Thyroid gland (tissue), 4 donors: ENCODE measurements at regions not wholly inside any gene's neighbourhood (a gene's known extent, or its start where the extent isn't known, plus 50 kb on each side); places are given as distances from the start of the nearest gene placed in this dataset.

Experiments used
- POLR2A ChIP-seq, 2 donors: fragments of 450-650 bp; IDR thresholded peaks; one replicate each; pipeline ENCODE4 v1.6.1; 2017; ENCODE audit warnings: antibody characterized with exemption in 2 of 2, mild to moderate bottlenecking in 2 of 2, moderate library complexity in 1 of 2
- TF ChIP-seq, protein P1 (sequence below), 6 experiments: fragments of 200-600 bp in 3 of 6; fragments of 450-650 bp in 3 of 6; sonication (generic) in 3 of 6; IDR thresholded peaks; one replicate each; pipeline ENCODE4 v1.5.1; 2016 to 2019; ENCODE audit warnings: antibody characterized with exemption in 6 of 6, mild to moderate bottlenecking in 2 of 6, inconsistent platforms in 1 of 6, moderate library complexity in 1 of 6

DNA sequence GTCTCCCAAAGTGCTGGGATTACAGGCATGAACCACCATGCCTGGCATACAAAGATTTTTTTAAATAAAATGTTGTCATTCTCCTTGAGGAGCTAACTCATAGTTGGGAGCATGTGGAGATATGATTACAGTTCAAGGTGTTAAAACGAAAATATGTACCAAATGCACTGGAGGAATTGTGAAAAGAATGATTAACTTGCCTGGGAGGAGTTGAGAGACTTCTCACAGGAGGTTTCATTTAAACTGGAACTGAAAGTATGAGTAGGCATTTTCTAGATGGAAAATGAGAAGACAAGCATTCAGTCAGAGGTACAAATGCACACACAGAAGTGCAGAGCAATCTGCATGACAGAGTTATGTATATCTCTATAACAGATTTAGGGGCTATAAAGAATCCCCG lies 126.6 kb upstream of the PDE1A start:
- no peak for TF ChIP-seq POLR2A (IDR thresholded peaks at IDR 0.05)
- TF ChIP-seq, protein P1, sequence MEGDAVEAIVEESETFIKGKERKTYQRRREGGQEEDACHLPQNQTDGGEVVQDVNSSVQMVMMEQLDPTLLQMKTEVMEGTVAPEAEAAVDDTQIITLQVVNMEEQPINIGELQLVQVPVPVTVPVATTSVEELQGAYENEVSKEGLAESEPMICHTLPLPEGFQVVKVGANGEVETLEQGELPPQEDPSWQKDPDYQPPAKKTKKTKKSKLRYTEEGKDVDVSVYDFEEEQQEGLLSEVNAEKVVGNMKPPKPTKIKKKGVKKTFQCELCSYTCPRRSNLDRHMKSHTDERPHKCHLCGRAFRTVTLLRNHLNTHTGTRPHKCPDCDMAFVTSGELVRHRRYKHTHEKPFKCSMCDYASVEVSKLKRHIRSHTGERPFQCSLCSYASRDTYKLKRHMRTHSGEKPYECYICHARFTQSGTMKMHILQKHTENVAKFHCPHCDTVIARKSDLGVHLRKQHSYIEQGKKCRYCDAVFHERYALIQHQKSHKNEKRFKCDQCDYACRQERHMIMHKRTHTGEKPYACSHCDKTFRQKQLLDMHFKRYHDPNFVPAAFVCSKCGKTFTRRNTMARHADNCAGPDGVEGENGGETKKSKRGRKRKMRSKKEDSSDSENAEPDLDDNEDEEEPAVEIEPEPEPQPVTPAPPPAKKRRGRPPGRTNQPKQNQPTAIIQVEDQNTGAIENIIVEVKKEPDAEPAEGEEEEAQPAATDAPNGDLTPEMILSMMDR (IDR thresholded peaks at IDR 0.05) = no peak
